Right cardiac atrium (tissue), 5 donors: ENCODE measurements at regions not wholly inside any gene's neighbourhood (a gene's known extent, or its start where the extent isn't known, plus 50 kb on each side); places are given as distances from the start of the nearest gene placed in this dataset.

Source experiments
- ATAC-seq, 2 donors: fragments of 200-7000 bp; cut with Tn5 transposase; one replicate each; pipeline versions ENCODE4 v1.8.0 to v1.9.1; 2020; ENCODE audit warnings: moderate library complexity in 2 of 2, mild to moderate bottlenecking in 1 of 2
- DNase-seq, 3 donors: peaks; one replicate each; pipeline ENCODE4 v3.0.0-alpha.2; 2020
- H3K27ac ChIP-seq: one replicate; pipeline ENCODE4 v1.5.1; 2013; ENCODE audit warnings: mild to moderate bottlenecking, low read length, control low read depth, moderate library complexity
- H3K27me3 ChIP-seq: one replicate; pipeline ENCODE4 v1.6.1; 2013; ENCODE audit not compliant: control insufficient read depth, insufficient read depth
- H3K4me1 ChIP-seq: one replicate; pipeline ENCODE4 v1.6.1; 2013; ENCODE audit warnings: low read length; ENCODE audit not compliant: control insufficient read depth, insufficient read depth
- H3K4me3 ChIP-seq: one replicate; pipeline ENCODE4 v1.5.1; 2013; ENCODE audit warnings: low read length, control low read depth
- H3K9me3 ChIP-seq: one replicate; pipeline ENCODE4 v1.6.1; 2013; ENCODE audit warnings: low read length; ENCODE audit not compliant: control insufficient read depth
- WGBS: extraction: QIAGEN DNeasy Blood & Tissue Kit; methylation state at CpG from one replicate; pipeline ENCODE4 v1.1.7; 2013; 5-methylcytosine and 5-hydroxymethylcytosine counted together
- intact Hi-C, 4 donors: fragments of 100-400 bp; cut with DNase I; formaldehyde crosslinking; loops; one replicate each; pipeline versions ENCODE4 v1.11.0 to v1.14.0; 2022 to 2023
- donor health status: healthy with polysubstance abuse.
- donor health status: DM: no; HTN: yes; CAD: no.
- donor health status: DM: no; HTN: no; CAD: no.
- donor health status: DM: no; HTN: yes; CAD: no; lungs with severe emphysema.
- donor health status: DM: yes; HTN: yes; CAD: no.

DNA sequence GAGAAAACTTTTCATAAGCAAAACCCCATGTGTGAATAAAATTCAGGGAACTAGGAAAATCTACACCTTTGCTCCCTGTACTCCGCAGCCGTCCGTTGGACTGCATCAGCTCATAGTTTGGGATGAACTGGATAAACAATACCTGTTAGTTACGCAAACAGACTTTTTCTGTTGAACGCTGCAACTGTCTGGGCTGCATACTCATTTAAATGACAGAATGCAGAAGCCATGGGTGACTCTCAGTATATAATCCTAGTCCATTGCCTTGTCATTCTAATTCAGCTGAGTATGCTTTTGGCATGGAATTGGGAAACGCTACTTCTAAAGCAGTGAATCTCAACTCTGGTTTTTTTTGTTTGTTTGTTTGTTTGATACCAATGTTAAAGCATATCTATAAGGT is 151.6 kb downstream of the SLITRK1 start:
- DNase-seq (no peak), ATAC-seq (no peak)
- H3K27me3 ChIP-seq, result no peaks in the 10 kb centered on the region
- 87% methylated on average over 6 of the region's 6 CpGs for WGBS
- intact Hi-C loops, result no loop called here
- H3K4me3 ChIP-seq, result no peak overlapping the region
- H3K4me1 ChIP-seq, result no peaks in the 10 kb centered on the region
- no peaks in the 10 kb centered on the region for H3K9me3 ChIP-seq
- H3K27ac ChIP-seq, result no peak overlapping the region

DNA sequence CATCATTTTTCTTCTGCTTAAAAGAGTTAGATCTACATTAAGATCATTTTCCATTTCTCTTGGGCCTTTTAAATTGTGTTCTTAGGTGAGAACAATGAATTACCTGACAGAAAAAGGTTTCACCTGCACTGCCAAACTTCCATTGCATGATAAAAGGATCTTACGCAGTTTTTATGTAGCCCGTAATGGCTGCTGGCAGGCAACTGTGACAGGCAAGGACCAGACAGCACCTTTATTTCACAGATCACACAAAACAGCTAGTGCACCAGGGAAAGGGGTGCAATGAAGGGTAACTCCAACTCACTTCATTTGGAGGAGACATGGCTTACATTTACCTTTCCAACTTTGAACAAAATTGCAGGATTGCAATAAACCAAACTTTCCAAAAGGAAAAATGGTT is 159.8 kb downstream of the SLITRK1 start:
- Histone ChIP-seq H3K27me3 (no peaks in the 10 kb centered on the region), H3K9me3 (no peaks in the 10 kb centered on the region), H3K27ac (no peak overlapping the region), H3K4me3 (no peak overlapping the region), H3K4me1 (no peaks in the 10 kb centered on the region)
- intact Hi-C loops, result no loop called here
- DNase-seq (no peak), ATAC-seq (no peak)
- WGBS, result 90% methylated on average over 2 of the region's 2 CpGs

DNA sequence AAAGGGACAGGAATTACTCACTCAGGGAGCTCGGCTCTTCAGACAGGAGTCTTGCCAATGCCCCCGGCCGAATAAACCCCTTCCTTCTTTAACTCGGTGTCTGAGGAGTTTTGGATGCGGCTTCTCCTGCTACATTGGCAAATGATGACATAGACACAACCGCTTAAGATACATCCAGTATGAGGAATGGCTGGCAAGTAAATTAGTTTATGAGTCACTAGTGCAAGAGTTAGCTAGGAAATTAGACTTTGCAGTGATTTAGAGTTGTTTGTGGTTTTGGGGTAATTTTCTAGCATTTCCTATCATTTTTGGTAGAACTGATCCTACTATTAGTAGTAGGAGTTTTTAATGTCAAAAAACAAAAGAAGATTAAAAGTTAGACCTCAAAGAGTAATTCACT is 166.2 kb downstream of the SLITRK1 start:
- Histone ChIP-seq H3K9me3 (no peaks in the 10 kb centered on the region), H3K27me3 (no peaks in the 10 kb centered on the region), H3K4me3 (no peak overlapping the region), H3K4me1 (no peaks in the 10 kb centered on the region), H3K27ac (no peak overlapping the region)
- 92% methylated on average over 6 of the region's 6 CpGs for WGBS
- ATAC-seq (no peak), DNase-seq (no peak)
- intact Hi-C loops, result no loop called here

DNA sequence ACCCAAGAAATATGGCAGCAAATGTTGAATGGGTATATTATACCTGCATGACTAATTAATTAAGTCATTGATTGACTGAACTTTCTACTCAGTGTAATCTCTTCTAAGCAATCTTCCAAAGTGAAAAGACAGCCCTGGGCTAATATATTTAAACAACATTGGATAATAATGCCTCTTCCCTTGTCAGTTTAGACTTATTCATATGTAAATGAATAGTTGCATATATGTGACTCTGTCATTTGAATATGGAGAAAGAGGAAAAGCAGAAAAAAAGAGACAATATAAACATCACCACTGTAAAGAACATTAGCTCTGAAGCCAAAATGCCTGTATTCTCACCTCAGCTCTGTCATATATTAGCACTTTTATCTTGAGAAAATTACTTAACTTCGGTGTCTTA is 168.0 kb downstream of the SLITRK1 start:
- Histone ChIP-seq H3K27me3 (no peaks in the 10 kb centered on the region), H3K9me3 (no peaks in the 10 kb centered on the region), H3K4me3 (no peak overlapping the region), H3K27ac (no peak overlapping the region), H3K4me1 (no peaks in the 10 kb centered on the region)
- ATAC-seq (no peak), DNase-seq (no peak)
- 77% methylated on average over 1 of the region's 1 CpG for WGBS
- intact Hi-C loops, result no loop called here

DNA sequence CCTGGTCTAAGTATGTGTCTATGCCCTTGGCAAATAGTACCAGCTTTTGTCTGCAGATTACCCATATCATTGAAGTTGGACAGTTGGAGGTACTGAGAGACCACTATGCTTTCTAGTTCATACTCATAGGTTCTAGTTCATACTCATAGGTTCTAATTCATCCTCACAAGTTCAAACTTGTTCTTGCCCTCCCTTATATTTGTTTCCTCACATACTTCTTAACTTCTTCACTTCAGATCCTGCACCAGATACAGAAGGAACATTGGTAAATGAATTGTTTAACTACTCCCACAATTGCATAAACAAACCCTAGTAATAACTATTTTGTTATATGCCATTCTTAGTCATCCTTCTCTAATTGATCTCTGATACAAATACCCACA is 172.2 kb downstream of the SLITRK1 start:
- no peaks in the 10 kb centered on the region for H3K27me3 ChIP-seq
- no peak for ATAC-seq
- DNase-seq, result no peak
- H3K9me3 ChIP-seq, result no peaks in the 10 kb centered on the region
- intact Hi-C loops, result no loop called here
- H3K4me1 ChIP-seq, result no peaks in the 10 kb centered on the region
- no peak overlapping the region for H3K27ac ChIP-seq
- H3K4me3 ChIP-seq, result no peak overlapping the region

DNA sequence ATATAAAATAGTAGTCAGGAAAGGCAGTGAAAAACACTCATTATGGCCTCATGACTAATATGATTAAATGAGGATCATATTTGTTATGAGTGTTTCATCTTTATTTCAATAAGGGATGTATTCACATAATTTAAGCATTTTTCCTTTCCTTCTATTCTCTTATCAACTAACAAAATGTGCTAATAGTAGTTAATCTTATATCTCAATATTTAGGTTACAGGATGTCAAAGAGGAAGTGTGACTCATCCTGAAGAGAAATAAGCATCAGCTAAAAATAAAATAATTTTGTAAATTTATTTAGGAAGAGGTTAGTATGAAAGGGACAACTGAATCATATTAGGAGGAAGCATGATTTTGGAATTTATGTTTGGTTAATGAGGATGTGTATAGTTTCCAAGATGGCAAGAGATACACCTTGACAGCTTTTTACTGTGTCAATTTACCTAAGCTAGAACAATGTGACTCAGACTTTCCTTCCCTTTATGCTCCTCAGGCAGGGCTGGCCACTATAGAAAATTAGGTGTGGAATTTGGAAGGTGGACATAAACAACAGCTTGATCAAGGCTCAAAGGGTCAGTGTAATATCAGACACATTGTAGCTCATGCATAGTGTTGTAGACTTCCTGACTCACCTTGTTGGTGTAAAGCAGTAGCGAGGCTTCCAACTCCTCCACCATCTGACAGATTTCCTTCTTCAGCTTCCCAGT is 172.7 kb downstream of the SLITRK1 start:
- Histone ChIP-seq H3K27ac (no peak overlapping the region), H3K27me3 (no peaks in the 10 kb centered on the region), H3K4me3 (no peak overlapping the region), H3K9me3 (no peaks in the 10 kb centered on the region), H3K4me1 (no peaks in the 10 kb centered on the region)
- ATAC-seq (no peak), DNase-seq (no peak)
- 91% methylated on average over 1 of the region's 1 CpG for WGBS
- intact Hi-C loops, result loop anchor here in 1 of 4 donors (10.0 kb wide), 1 partner anchor 1315 kb away; no protein-coding TSS in a partner anchor

DNA sequence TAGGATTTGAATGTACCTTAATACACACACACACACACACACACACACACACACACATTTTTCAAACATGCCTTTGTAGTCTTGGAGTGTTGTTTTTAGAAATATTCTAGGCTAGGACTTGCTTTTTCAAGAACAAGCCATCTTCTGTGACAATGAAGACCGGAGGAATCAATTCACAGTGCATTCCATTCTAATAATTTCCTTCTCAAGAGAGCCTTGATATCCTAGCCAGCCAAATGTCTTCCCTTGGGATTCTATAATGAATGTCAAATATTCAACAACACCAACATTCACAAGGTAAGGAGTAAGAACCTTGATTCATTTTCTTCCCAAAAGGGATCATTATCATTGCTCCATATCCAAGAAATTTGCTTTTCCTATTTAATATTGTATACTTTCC is 180.3 kb downstream of the SLITRK1 start:
- Histone ChIP-seq H3K4me1 (no peaks in the 10 kb centered on the region), H3K27me3 (no peaks in the 10 kb centered on the region), H3K27ac (no peak overlapping the region), H3K9me3 (no peaks in the 10 kb centered on the region), H3K4me3 (no peak overlapping the region)
- intact Hi-C loops, result loop anchor here in 1 of 4 donors (10.0 kb wide), 1 partner anchor 1307 kb away; no protein-coding TSS in a partner anchor
- WGBS, result 54% methylated on average over 1 of the region's 1 CpG
- DNase-seq (no peak), ATAC-seq (no peak)

DNA sequence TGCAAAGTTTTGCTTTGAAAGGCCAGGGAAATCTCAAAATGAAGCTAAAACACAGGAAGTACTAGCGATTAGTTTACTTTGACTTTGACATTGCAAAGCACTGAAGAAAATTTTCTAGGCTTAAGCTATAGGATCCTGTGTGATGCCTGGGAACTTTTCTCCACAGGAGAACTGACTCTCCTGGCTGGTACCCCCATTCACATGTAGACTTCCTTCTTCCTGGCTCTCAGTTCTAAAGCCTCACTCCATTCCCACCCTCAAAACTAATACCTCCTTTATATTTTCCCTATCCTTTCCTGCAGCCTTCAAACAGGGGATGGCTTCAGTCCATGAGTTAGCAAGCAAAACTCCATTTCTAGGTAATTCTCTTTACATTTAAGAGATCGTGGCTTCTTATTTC is 189.5 kb downstream of the SLITRK1 start:
- DNase-seq, result no peak
- H3K27me3 ChIP-seq, result no peaks in the 10 kb centered on the region
- H3K9me3 ChIP-seq, result no peaks in the 10 kb centered on the region
- 84% methylated on average over 2 of the region's 2 CpGs for WGBS
- H3K4me1 ChIP-seq, result no peaks in the 10 kb centered on the region
- H3K27ac ChIP-seq, result no peak overlapping the region
- no peak overlapping the region for H3K4me3 ChIP-seq
- ATAC-seq, result no peak
- intact Hi-C loops, result no loop called here

DNA sequence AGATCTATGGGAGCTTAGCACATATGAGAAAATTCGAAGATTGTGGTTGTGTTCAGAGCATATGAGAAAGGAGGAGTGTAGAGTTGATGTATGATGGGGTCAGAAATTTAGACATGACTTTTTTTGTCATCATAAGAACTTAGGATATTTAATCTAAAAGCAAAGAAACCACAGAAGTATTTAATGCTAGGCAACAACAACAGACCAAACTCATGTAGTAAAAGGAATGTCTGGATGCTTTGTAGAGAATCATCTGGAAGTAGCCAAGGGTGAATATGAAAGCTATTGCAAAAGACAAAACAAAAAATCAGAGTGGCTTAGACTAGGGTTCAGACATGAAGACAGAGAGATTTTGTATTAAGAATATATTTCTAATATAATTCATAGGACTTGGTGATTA is 190.3 kb downstream of the SLITRK1 start:
- no peak for DNase-seq
- no peaks in the 10 kb centered on the region for H3K27me3 ChIP-seq
- intact Hi-C loops, result no loop called here
- H3K4me3 ChIP-seq, result no peak overlapping the region
- H3K27ac ChIP-seq, result no peak overlapping the region
- no peaks in the 10 kb centered on the region for H3K4me1 ChIP-seq
- no peak for ATAC-seq
- WGBS, result 53% methylated on average over 1 of the region's 1 CpG
- H3K9me3 ChIP-seq, result no peaks in the 10 kb centered on the region

DNA sequence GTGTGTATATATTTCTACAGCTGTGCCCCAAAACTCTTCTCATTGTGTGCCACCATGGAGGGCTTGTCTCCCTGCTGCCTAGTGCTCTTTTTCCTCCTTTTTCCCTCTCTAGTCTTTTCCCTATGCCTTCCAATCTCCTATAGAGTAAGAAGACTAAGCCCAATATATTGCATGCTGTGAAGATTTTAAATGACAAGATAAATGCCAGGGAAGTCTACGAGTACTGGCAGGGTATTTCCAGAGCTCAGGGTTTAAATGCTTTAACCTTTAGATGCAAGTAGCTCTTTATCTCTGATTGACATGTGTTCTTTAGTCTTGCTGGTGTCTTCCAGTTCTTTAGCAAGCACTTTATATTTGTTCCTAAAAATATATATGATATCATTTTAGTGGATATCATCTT is 200.7 kb downstream of the SLITRK1 start:
- no peaks in the 10 kb centered on the region for H3K9me3 ChIP-seq
- ATAC-seq (no peak), DNase-seq (no peak)
- intact Hi-C loops, result no loop called here
- no peaks in the 10 kb centered on the region for H3K4me1 ChIP-seq
- 38% methylated on average over 1 of the region's 1 CpG for WGBS
- H3K4me3 ChIP-seq, result no peak overlapping the region
- no peak overlapping the region for H3K27ac ChIP-seq
- no peaks in the 10 kb centered on the region for H3K27me3 ChIP-seq

DNA sequence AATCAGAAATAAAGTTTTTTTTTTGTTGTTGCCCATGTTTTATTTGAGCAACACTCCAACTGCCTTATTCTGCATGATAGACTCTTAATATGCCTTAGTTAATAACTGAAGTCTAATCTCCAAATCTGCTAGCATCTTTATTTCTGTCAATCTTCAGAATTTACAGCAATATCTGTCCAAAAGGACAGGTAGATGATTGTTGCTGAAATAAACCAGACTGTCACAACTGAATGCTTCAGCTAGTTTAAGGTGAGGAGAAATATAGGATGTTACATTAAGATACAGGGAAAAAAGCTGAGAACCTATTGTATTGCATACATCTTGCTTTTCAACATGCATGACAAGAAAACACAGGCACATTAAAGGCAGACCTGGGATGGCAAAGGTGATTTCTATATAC is 204.3 kb downstream of the SLITRK1 start:
- Histone ChIP-seq H3K27ac (no peak overlapping the region), H3K4me1 (no peaks in the 10 kb centered on the region), H3K9me3 (no peaks in the 10 kb centered on the region), H3K4me3 (no peak overlapping the region), H3K27me3 (no peaks in the 10 kb centered on the region)
- ATAC-seq, result no peak
- intact Hi-C loops, result no loop called here
- no peak for DNase-seq

DNA sequence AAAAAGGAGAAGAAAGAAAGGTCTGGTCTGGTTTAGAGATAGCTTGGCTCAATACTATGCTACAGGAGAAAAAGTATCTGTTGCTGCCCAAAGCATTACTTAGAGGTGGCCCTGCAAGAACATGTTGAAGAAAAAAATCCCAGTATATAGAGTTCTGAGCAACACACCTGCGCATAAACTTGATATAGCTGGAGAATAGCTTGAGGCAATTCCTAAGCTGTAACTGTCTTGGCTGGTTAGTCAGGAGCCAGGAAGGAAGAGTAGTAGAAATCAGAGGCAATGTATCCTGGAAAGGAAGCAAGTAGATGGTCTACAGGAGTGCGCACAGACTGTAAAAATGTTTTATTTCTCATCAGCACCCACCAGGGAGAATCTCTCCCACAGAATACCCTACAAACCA is 209.7 kb downstream of the SLITRK1 start:
- DNase-seq (no peak), ATAC-seq (no peak)
- H3K4me1 ChIP-seq, result no peaks in the 10 kb centered on the region
- H3K9me3 ChIP-seq, result no peaks in the 10 kb centered on the region
- no peak overlapping the region for H3K27ac ChIP-seq
- intact Hi-C loops, result no loop called here
- no peaks in the 10 kb centered on the region for H3K27me3 ChIP-seq
- no peak overlapping the region for H3K4me3 ChIP-seq
- WGBS, result 87% methylated on average over 2 of the region's 2 CpGs
